ENCODE measurements at regions not wholly inside any gene's neighbourhood (a gene's known extent, or its start where the extent isn't known, plus 50 kb on each side); places are given as distances from the start of the nearest gene placed in this dataset.

DNA sequence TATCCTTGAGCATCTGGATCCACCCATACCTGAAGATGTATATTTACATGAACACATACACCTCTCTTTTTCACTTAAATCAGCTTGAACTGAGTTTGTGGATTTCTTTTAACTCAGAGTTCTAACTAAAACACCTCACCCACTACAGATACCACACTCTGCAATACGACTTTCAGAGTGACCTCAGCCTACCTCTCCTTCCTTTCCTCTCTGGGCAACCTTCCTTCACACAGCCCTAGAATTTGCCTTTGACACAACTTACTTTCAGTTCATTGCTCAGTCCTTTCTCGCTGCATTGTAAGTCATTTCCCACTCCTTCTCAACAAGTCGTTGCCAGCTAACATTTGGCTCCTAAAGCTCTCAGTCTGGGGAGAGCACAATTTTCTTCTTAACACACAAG is 151.9 kb upstream of the IRX3 start:
- no peak for DNase-seq (ENCODE audit: low read depth)

- DNase-seq (ENCODE audit: low read depth) = no peak
These were observed 151.3 kb upstream of the IRX3 start for GRCh38 chr16:54437921-54438320.

GRCh38 chr16:54437401-54437800 is 150.8 kb upstream of the IRX3 start:
- DNase-seq (ENCODE audit: low read depth) = no peak

DNA sequence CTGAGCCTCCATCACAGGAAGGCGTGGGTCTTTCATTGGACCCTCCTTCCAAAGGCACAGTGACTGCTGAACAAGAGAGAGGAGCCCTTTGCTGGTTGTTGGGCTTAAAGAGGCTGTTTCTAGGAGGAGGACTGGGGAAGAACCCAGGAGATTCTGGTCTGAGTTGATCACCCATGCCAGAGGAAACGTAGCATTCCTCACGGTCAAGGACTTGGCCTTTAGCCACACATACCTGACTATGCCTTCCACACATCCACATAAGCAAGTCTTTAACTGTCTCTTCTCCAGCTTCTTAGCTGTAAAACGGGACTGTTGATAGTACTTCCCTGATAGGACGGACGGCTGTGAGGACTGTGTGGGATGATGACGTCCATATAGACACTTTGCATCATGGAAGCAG is 149.8 kb upstream of the IRX3 start:
- no peak for DNase-seq (ENCODE audit: low read depth)

DNA sequence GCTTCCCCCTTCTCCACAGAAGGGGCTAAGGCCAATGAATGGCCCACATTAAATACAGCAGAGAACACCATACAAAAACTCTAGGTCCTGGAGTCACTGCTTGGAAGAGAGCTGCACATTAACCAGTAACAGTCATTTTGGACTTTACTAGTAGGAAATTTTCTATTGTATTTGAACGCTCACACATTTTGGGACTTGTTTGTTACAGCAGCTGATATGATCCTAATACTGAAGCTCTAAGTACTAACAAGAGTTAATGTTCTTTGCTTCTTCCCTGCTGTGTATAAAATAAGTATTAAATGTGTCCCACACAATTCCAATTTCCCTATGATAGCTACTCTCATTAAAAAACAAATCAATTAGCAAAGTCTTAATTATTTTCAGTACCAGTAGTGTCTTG is 148.3 kb upstream of the IRX3 start:
- DNase-seq (ENCODE audit: low read depth) = no peak

DNA sequence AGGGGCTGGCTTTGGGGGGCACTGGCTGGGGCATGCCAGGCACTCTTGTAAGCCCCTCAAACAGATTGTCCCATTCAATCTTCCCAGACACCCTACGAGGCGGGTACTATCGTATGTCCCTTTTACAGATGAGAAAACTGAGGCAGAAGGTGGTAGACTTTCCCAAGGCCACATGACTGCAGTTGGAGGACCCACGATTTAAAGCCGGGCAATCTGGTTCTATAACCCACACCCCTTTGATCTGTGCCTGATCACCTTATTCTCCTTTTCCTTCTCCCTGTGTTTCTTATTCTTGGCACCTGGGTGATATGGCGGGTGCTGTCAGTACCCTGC is 146.3 kb upstream of the IRX3 start:
- no peak for DNase-seq (ENCODE audit: low read depth)

DNA sequence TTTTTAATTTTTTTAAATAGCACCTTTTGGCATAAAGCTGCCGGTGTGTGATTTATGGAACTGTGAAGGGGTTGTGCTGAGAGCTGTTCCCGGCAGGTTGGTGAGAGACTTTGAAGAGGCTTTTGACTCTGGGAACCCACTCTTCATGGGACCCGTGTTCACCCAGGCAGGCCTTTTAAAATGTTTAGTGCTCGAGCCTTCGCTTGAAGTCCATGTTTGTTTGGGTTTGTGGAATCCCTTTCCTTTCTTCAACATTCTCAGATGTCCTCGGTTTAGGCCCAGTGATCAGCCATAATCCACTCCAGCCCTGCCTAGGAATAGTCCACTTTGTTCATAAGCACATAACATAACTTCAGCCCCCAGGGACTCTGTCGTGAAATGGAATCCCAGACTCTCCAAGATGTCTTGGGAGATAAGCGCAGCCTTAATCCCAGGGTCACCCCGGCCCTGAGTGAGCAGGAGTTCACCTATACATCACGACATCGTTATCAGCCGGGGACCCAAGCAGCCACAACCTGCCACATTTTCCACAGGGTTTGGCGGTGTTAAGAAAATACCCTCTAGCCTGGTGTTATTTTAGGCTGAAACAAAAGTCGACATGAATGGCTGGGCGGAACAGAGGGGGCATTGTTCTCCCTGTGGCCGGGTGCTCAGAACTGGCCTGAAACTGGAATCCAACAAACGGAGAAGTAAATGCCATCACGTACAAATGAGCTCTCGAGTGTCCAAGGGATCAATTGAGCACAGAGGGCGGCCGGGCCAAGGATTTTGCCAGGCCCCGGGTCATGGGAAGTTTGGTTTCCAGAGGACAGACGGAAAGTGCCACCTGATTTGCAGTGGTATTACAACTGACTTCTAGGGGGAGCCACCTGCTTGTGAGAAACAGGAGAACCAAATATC is 145.7 kb upstream of the IRX3 start:
- DNase-seq (ENCODE audit: low read depth) = no peak

DNA sequence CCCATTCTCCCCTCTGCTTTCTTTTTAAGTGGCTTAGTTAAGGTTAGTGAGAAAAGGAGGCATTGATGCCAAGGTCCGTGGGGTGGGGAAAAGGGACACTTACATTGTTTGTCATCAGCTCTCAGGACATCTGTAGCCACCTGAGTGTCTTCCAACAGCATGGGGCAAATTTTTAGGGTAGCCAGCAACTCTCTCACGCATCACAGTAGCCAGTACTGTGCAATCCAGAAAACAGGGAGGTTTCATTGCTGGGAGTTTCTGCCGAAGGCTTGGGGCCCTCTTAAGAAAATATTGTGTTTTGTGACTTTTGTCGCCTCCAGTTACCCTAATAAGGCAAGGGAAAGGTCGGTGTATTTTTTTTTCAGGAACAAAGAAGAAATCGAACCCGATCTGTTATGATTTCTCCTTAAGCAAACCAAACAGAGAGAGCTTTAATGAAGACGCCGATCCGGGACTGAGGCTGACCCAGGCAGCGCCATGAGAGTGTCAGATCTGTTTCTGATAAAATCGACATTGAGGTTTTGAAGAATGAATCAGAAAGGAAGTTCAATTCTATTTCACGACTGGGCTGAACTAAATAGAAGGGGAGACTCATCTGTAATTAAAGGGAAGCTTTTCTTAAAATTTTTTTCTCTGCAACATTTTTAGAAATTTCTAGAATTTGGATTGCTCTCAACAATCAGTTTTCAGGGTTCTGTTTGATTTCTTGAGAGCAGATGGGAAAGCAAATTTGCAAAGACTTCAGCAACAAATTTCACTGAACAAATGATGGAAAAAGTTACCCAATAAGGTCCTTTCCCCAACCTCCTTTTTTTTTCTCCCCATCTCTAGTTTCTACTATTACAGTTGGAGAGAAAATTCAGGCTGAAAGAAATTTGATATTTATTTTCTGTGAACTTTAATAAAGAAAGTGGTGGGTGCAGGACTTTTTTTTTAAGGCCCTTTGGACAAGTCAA is 144.7 kb upstream of the IRX3 start:
- DNase-seq (ENCODE audit: low read depth) = peak; percentile 59

DNA sequence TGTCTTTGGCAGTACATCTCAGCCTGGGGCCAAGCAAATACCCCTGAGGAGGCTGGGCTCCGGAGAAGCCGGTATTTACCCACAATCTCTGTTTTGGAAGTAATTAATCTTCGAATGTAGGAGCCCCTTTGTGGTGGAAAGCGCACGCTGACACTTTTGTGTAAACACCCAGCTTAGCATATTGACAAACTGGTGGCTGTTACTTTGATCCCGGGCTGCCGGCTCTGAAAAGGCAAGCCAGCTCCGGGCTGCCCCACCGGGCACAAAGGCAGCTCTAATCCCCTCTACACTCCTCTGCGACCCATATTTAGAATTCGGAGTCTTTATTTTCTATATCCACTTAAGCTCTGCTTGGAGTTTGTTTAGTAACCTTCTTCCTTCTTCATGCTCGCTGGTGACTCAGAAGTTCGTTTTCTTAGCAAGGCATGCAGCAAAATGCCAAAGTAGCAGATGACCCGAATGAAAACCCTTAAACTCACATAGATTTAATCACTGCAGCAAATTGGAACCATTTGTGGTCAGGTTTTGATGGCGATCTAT is 144.0 kb upstream of the IRX3 start:
- DNase-seq (ENCODE audit: low read depth) = peak; percentile 79

- DNase-seq (ENCODE audit: low read depth) = no peak
These were observed 142.4 kb upstream of the IRX3 start for GRCh38 chr16:54429029-54429428.

DNA sequence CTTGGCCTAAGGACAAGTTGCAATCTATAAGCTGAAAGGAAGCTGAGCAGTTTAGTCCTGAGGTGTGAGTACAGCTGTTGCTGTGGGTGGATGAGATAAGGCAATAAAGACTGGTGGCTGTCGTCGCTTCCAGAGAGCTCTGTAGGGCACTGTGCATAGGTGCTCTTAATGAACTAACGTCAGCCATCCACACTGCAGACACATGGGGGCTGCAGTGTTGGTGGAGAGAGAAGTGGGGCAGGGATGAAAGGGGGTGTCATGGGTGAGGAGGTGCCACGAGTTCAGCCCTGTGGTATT is 139.9 kb upstream of the IRX3 start:
- no peak for DNase-seq (ENCODE audit: low read depth)

DNA sequence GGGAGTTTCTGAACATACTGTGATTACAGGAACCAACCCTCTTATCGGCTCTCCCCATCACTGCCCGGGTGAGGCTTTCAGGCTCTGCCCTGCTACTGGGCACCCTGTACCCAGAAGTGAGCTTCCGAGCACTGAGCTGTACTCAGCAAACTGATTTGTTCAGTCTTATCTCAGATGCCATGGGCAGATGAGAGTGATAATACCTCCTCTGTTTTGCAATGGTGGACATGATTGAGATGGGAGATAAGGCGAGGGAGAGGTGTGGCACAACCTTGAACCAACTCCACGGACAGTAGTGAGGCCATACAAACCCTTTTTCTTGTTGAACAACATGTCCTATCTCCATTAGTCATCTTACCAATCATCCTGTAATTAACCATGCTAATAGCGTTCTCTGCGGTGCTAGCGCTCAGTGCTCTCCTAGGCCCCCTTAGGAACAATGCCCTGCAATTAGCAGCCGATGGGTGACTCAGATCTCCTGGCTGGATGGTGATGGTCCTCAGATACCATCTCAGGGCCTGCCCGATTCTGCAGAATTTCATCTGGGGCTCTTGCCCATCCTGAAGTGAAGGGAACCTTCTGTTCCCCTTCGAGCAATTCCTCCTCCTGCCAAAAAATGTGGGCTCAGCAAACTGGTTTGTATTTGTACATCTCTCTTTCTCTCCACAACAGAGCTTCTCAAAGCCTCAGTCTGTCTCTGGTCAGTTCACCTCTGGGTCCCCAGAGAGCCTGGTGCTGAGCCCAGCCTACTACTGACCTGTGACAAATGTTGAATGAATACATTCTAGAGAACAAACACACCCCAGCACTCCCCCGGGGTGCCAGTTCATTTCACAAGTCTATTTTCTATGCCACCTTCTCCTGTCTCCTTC is 139.3 kb upstream of the IRX3 start:
- no peak for DNase-seq (ENCODE audit: low read depth)

- no peak for DNase-seq (ENCODE audit: low read depth)
These were observed 138.5 kb upstream of the IRX3 start for GRCh38 chr16:54425068-54425467.

- no peak for DNase-seq (ENCODE audit: low read depth)
These were observed 137.5 kb upstream of the IRX3 start for GRCh38 chr16:54424043-54424451.

- DNase-seq (ENCODE audit: low read depth) = peak; percentile 34
These were observed 136.0 kb upstream of the IRX3 start for GRCh38 chr16:54422569-54422978.

DNA sequence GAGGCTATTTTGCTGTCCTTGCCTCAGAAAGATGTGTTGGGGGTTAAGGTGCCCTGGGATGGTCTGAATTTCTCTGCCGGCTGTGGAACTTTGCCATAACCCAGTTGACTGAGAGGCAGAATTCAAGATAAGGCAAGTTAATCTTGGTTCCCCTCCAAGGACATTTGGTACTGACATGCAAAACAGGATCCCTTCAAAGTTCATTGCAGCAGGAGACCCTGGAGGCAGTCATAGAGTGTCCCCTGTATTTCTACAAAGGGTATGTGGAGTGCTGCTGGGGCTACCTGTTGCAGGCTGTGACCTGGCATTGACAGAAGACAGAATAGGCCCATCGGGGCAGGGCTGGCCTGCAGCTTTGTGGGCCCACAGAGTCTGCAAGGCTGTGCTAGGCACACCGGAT is 135.6 kb upstream of the IRX3 start:
- DNase-seq (ENCODE audit: low read depth) = no peak

DNA sequence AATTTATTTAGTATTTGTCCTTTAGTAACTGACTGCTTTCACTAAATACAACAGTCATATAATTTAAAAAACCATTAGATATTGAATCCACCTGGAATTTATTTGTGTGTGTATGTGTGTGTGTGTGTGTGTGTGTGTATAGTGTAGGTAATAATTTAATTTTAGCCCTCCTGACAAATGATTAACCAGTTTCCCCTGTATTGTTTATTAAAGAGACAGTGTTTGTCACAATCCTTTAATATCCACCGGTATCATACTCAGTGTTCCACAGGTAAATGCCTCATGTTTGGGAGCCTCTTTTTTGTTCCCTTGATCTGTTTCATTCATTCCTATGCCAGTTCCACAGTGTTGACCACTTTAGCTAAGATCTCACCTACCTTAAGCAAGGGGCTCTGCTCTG is 134.6 kb upstream of the IRX3 start:
- no peak for DNase-seq (ENCODE audit: low read depth)

GRCh38 chr16:54418903-54419302 is 132.3 kb upstream of the IRX3 start:
- no peak for DNase-seq (ENCODE audit: low read depth)

- DNase-seq (ENCODE audit: low read depth) = no peak
These were observed 130.8 kb upstream of the IRX3 start for GRCh38 chr16:54417384-54417783.

- DNase-seq (ENCODE audit: low read depth) = no peak
These were observed 128.1 kb upstream of the IRX3 start for GRCh38 chr16:54414671-54415070.

- DNase-seq (ENCODE audit: low read depth) = no peak
These were observed 126.3 kb upstream of the IRX3 start for GRCh38 chr16:54412777-54413455.

DNA sequence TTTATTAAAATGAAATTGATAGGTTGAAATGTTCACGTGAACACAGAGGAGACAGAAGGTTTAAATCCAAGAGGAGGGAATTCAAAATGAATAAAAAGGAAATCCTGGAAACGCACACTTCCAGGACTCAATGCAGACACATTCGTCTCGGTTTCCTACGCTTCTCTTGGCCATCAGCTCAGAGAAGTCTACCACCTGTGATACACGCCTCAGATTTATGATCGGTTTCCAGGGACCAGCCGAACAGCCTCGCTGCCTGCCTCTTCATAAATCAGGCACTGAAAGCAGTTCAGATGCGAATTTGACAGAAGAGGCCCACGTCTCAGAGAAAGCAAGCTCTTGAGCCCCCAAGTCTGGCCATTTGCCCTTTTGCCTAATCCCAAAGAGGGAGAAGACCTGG is 125.5 kb upstream of the IRX3 start:
- DNase-seq (ENCODE audit: low read depth) = no peak

All from iris pigment epithelial cell (primary cell).